ENCODE measurements at regions not wholly inside any gene's neighbourhood (a gene's known extent, or its start where the extent isn't known, plus 50 kb on each side); places are given as distances from the start of the nearest gene placed in this dataset.

- Histone ChIP-seq H3K27ac (ENCODE audit: low read depth, low read length) (no peak overlapping the region), H3K27me3 (ENCODE audit: control insufficient read depth, low read length) (peaks cover 3% of the 10 kb centered on the region; the same call in 1 of the 2 replicates), H3K4me3 (ENCODE audit: low read length) (no peak overlapping the region), H3K79me2 (ENCODE audit: control insufficient read depth, low read length) (no peaks in the 10 kb centered on the region), H3K4me1 (ENCODE audit: control insufficient read depth, low read length) (peaks cover 4% of the 10 kb centered on the region), H4K20me1 (ENCODE audit: control insufficient read depth, insufficient read depth, low read depth, low read length) (no peaks in the 10 kb centered on the region), H3F3A (ENCODE audit: control insufficient read depth, insufficient read depth) (no peaks in the 10 kb centered on the region), H3K9me3 (ENCODE audit: control insufficient read depth, insufficient read depth, low read length) (no peaks in the 10 kb centered on the region), H3K36me3 (ENCODE audit: control insufficient read depth, low read length) (no peaks in the 10 kb centered on the region), H3K4me2 (ENCODE audit: low read length) (no peak overlapping the region), H3K9me2 (replicated peaks; ENCODE audit: control insufficient read depth, low read length) (no peaks in the 10 kb centered on the region)
- TF ChIP-seq EZH2phosphoT487 (IDR thresholded peaks at IDR 0.05; ENCODE audit: borderline replicate concordance, low read length) (no peak), CTCF (IDR thresholded peaks at IDR 0.05; ENCODE audit: low read depth, low read length, poor library complexity, severe bottlenecking) (no peak)
Measured at GRCh38 chr11:116071241-116071640, 567.0 kb upstream of the CADM1 start.

- H3K4me1 ChIP-seq (ENCODE audit: control insufficient read depth, low read length): peaks cover 11% of the 10 kb centered on the region
- no peaks in the 10 kb centered on the region for H3K9me2 ChIP-seq (replicated peaks; ENCODE audit: control insufficient read depth, low read length)
- H3K4me2 ChIP-seq (ENCODE audit: low read length): no peak overlapping the region
- no peak overlapping the region for H3K27ac ChIP-seq (ENCODE audit: low read depth, low read length)
- no peaks in the 10 kb centered on the region for H3K79me2 ChIP-seq (ENCODE audit: control insufficient read depth, low read length)
- no peaks in the 10 kb centered on the region for H3F3A ChIP-seq (ENCODE audit: control insufficient read depth, insufficient read depth)
- no peaks in the 10 kb centered on the region for H3K9me3 ChIP-seq (ENCODE audit: control insufficient read depth, insufficient read depth, low read length)
- H3K36me3 ChIP-seq (ENCODE audit: control insufficient read depth, low read length): no peaks in the 10 kb centered on the region
- H4K20me1 ChIP-seq (ENCODE audit: control insufficient read depth, insufficient read depth, low read depth, low read length): no peaks in the 10 kb centered on the region
- H3K4me3 ChIP-seq (ENCODE audit: low read length): no peak overlapping the region
- H3K27me3 ChIP-seq (ENCODE audit: control insufficient read depth, low read length): peaks cover 2% of the 10 kb centered on the region; the same call in 1 of the 2 replicates
- TF ChIP-seq EZH2phosphoT487 (IDR thresholded peaks at IDR 0.05; ENCODE audit: borderline replicate concordance, low read length): no peak
- no peak for TF ChIP-seq CTCF (IDR thresholded peaks at IDR 0.05; ENCODE audit: low read depth, low read length, poor library complexity, severe bottlenecking)
Measured at GRCh38 chr11:116070520-116070919, 566.3 kb upstream of the CADM1 start.

DNA sequence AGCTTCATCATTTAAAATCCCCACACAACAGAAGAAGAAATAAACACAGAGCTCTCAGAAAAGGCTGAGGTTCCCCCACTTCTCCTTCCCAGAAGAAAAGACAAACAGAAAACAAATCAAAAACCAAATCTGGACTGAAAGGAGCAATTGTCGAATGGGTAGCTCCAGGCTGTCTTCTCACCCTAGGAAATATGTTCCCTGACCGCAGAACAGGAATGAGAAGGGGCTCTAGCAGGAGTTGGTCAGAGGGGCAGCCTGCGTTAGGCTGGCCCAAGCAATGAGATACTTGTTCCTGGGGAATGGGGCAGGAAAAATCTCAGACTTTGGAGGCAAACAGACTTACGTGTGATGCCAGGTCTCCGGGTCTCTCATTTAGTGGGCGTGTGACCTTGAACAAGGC lies 562.6 kb upstream of the CADM1 start:
- Histone ChIP-seq H3K4me2 (ENCODE audit: low read length) (no peak overlapping the region), H3K9me3 (ENCODE audit: control insufficient read depth, insufficient read depth, low read length) (no peaks in the 10 kb centered on the region), H3K4me1 (ENCODE audit: control insufficient read depth, low read length) (peaks cover 28% of the 10 kb centered on the region), H3K27me3 (ENCODE audit: control insufficient read depth, low read length) (no peaks in the 10 kb centered on the region), H3F3A (ENCODE audit: control insufficient read depth, insufficient read depth) (no peaks in the 10 kb centered on the region), H3K79me2 (ENCODE audit: control insufficient read depth, low read length) (no peaks in the 10 kb centered on the region), H3K4me3 (ENCODE audit: low read length) (no peak overlapping the region), H3K9me2 (replicated peaks; ENCODE audit: control insufficient read depth, low read length) (no peaks in the 10 kb centered on the region), H4K20me1 (ENCODE audit: control insufficient read depth, insufficient read depth, low read depth, low read length) (no peaks in the 10 kb centered on the region), H3K36me3 (ENCODE audit: control insufficient read depth, low read length) (no peaks in the 10 kb centered on the region), H3K27ac (ENCODE audit: low read depth, low read length) (no peak overlapping the region)
- TF ChIP-seq EZH2phosphoT487 (IDR thresholded peaks at IDR 0.05; ENCODE audit: borderline replicate concordance, low read length): no peak
- no peak for TF ChIP-seq CTCF (IDR thresholded peaks at IDR 0.05; ENCODE audit: low read depth, low read length, poor library complexity, severe bottlenecking)

All from DOHH2 (cell line).